ENCODE measurements at regions not wholly inside any gene's neighbourhood (a gene's known extent, or its start where the extent isn't known, plus 50 kb on each side); places are given as distances from the start of the nearest gene placed in this dataset.
"Not testable (repeated sequence)": the region's sequence is repeated elsewhere in the genome, so short reads cannot be mapped to it uniquely, and the experiment has no call there.

GRCh38 chr7:127451258-127451657, 58.8 kb upstream of the ZNF800 start:
- TF ChIP-seq CTCF (IDR thresholded peaks at IDR 0.05); EP300 (IDR thresholded peaks at IDR 0.05; ENCODE audit: low read depth); POLR2AphosphoS5 (IDR thresholded peaks at IDR 0.05); POLR2A (IDR thresholded peaks at IDR 0.05): not testable (repeated sequence)
